Peyer's patch (tissue), 4 donors: ENCODE measurements at regions not wholly inside any gene's neighbourhood (a gene's known extent, or its start where the extent isn't known, plus 50 kb on each side); places are given as distances from the start of the nearest gene placed in this dataset.

Source experiments
- CTCF ChIP-seq, 6 experiments: fragments of 450-650 bp in 4 of 6; fragments of 200-600 bp in 2 of 6; sonication (generic) in 1 of 6; IDR thresholded peaks; one replicate each; pipeline ENCODE4 v1.5.1; 2017 to 2019; ENCODE audit warnings: antibody characterized with exemption in 6 of 6, mild to moderate bottlenecking in 3 of 6, moderate library complexity in 1 of 6
- POLR2A ChIP-seq, 2 donors: fragments of 450-650 bp; IDR thresholded peaks; one replicate each; pipeline ENCODE4 v1.5.1; 2017; ENCODE audit warnings: antibody characterized with exemption in 2 of 2, mild to moderate bottlenecking in 2 of 2, moderate library complexity in 2 of 2

DNA sequence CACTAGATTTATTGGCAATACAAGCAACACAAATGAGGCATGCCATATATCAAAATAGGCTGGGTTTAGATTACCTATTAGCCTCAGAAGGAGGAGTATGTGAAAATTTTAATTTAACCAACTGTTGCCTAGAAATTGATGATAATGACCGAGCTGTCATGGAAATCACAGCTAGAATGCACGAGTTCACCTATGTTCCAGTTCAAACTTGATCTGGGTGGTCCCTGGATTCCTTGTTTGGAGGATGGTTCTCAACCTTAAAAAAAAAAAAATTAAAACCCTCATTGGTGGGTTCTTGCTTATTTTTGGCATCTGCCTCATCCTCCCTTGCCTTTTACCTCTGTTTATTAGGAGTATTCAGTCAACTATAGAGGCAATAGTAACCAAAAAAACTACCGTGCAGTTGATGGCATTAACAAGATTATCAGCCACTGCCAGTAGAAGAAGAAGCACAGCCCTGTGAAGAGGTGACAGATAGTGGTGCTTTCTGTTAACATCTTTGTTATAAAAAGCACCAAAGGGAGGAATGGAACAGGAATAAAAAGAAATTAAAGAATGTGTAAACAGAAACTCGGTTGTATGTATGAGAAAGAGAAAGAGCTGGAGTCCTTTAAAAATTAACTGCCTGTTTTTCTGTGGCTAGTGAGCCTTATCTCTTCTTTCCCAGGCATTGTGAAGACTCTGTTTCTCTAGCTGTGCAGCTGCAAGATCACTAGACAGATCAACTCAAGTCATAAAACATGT, 106.4 kb downstream of the ZNF429 start:
- TF ChIP-seq POLR2A (IDR thresholded peaks at IDR 0.05) (no peak), CTCF (IDR thresholded peaks at IDR 0.05) (no peak)
